Jurkat, Clone E6-1 (cell line): ENCODE measurements at regions not wholly inside any gene's neighbourhood (a gene's known extent, or its start where the extent isn't known, plus 50 kb on each side); places are given as distances from the start of the nearest gene placed in this dataset.

Experiments used
- DNase-seq: peaks from one replicate; pipeline ENCODE4 v3.0.0-alpha.2; 2011; ENCODE audit warnings: low read depth, low spot score
- H3K4me3 ChIP-seq: 2 replicates; pipeline ENCODE4 v1.5.1; 2011; ENCODE audit warnings: mild to moderate bottlenecking, low read length, control low read depth, moderate library complexity

GRCh38 chr5:155343468-155343867 lies 329.9 kb downstream of the KIF4B start:
- DNase-seq: no peak
- no peak overlapping the region for H3K4me3 ChIP-seq

- DNase-seq: no peak
- H3K4me3 ChIP-seq: no peak overlapping the region
These were observed 339.7 kb downstream of the KIF4B start for GRCh38 chr5:155353231-155353630.

DNA sequence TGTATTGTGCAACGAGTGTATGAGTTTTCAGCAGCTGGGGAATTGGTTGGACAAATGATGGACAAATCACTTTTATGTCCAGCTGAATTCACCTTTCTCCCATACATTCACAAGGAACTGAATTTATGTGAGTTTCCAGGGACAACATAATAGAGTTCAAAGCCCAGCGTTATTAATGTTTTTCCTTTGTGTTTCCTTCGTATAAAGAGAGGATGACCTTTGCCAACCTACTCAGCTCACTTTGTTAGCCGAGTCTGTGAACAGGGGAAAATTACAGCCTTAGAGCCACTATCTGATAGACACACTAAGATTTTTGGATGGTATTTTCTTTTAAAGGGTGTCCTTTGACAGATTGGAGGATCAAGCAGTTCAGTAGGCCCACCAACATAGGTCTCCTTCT lies 352.5 kb downstream of the KIF4B start:
- no peak for DNase-seq
- no peak overlapping the region for H3K4me3 ChIP-seq

DNA sequence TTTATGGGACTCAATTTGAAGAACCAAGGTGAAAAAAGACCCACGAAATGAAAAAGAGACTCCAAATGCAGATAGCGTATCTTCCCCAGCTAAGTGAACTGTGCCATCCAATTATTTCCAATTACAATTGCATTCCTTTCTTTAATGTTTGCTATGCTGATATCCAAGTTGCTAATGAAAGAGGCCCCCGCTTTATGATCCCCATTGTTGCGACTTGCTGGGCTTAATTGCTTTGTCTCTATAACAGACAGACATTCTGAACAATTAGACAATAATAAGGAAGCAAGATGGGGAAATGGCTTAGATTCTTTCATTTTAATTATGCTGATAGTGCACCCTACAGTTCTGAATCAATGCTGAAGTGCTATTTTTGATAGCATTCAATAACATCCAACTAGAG lies 354.3 kb downstream of the KIF4B start:
- DNase-seq: no peak

GRCh38 chr5:155368490-155368889 lies 354.9 kb downstream of the KIF4B start:
- no peak for DNase-seq
- H3K4me3 ChIP-seq: no peak overlapping the region

More for the DNA sequence above, 354.3 kb downstream of the KIF4B start:
- no peak overlapping the region for H3K4me3 ChIP-seq

DNA sequence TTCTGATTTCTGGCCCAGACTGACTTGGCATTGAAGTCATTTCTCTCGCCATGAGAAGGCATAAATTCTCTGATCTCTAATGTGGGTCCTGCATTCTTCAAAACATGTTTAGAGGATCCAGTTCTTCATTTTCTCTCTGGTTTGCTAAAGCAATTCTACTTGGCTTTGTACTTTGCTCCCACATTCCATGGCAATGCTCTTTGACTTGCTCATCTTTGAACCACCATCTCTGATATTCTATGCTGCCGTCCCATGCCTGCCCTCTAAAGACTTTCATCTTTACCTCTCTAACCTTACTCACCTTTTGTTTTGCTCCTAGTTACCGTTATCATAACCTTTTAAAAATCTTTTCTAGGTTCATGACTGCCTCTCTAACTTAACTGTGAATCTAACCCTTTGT lies 366.9 kb downstream of the KIF4B start:
- no peak overlapping the region for H3K4me3 ChIP-seq
- DNase-seq: no peak

GRCh38 chr5:155381654-155382053 lies 368.1 kb downstream of the KIF4B start:
- no peak for DNase-seq
- H3K4me3 ChIP-seq: no peak overlapping the region

GRCh38 chr5:155389498-155389897 lies 375.9 kb downstream of the KIF4B start:
- DNase-seq: no peak
- H3K4me3 ChIP-seq: no peak overlapping the region

GRCh38 chr5:155394727-155395126 lies 381.2 kb downstream of the KIF4B start:
- no peak for DNase-seq
- H3K4me3 ChIP-seq: no peak overlapping the region

GRCh38 chr5:155402927-155403640 lies 389.5 kb downstream of the KIF4B start:
- no peak for DNase-seq
- no peak overlapping the region for H3K4me3 ChIP-seq

DNA sequence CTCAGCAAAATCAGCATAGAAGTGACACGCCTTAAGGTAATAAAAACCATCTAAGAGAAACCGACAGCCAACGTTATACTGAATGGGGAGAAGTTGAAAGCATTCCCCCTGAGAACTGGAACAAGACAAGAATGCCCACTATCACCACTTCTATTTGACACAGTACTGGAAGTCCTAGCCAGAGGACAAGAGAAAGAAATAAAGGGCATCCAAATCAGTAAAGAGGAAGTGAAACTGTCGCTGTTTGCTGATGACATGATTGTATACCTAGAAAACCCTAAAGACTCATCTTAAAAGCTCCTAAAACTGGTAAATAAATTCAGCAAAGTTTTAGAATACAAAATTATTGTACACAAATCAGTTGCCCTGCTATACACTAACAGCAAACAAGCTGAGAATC lies 393.3 kb downstream of the KIF4B start:
- no peak for DNase-seq
- no peak overlapping the region for H3K4me3 ChIP-seq

GRCh38 chr5:155408465-155408864 lies 394.9 kb downstream of the KIF4B start:
- no peak for DNase-seq
- H3K4me3 ChIP-seq: no peak overlapping the region

GRCh38 chr5:155416765-155417164 lies 403.2 kb downstream of the KIF4B start:
- no peak overlapping the region for H3K4me3 ChIP-seq
- no peak for DNase-seq

DNA sequence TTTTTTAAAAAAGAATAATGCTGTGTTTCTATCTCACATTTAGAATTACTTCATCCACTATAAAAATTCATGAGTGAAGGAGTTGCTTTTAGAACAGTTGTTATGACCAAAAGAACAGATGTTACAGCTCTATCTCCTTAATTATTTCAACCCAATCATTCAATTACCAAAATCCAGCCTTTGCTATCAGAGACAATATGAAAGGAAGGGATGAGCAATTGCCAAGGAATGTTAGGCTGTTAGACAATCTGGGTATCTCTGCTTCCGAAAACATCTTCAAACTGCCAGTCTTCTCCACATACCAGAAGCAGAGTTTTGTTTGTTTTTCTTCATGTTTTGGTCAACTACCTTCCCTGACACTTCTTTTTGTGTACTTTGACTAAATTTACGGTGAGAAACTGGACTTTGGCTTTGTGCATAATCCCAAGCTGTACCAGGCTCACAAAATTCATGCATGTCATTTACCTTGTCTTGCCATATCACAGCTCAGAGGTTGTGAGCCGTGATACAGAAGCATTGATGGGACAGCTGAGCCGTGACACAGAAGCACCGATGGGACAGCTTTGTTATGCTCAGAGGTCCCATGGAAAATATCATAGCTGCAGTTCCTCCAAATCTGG lies 405.5 kb downstream of the KIF4B start:
- DNase-seq: no peak
- H3K4me3 ChIP-seq: no peak overlapping the region

GRCh38 chr5:155430192-155430591 lies 416.6 kb downstream of the KIF4B start:
- no peak overlapping the region for H3K4me3 ChIP-seq
- DNase-seq: no peak

GRCh38 chr5:155434267-155434666 lies 420.7 kb downstream of the KIF4B start:
- H3K4me3 ChIP-seq: no peak overlapping the region
- no peak for DNase-seq

GRCh38 chr5:155434681-155435080 lies 421.1 kb downstream of the KIF4B start:
- H3K4me3 ChIP-seq: no peak overlapping the region
- DNase-seq: no peak

DNA sequence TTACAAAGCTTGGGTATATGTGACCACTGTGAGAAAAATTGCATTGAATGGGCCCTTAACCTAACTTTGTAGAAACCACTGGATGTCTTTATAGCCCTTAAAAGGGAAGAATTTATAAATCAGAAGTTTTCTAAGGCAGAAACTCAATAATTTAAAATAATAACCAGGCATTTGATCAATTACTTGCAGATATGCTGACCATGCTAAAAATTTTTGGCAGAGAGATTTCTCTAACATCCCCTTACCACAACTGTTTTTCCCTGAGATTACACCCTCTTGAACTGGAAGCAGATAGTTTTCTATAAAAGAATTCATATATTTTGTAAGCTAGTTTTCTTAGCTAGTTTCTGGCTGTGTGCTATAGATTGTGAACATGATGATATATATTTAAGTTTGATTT lies 428.3 kb downstream of the KIF4B start:
- no peak for DNase-seq

GRCh38 chr5:155451106-155451505 lies 437.6 kb downstream of the KIF4B start:
- H3K4me3 ChIP-seq: no peak overlapping the region
- DNase-seq: no peak

More for the DNA sequence above, 428.3 kb downstream of the KIF4B start:
- H3K4me3 ChIP-seq: no peak overlapping the region

- DNase-seq: no peak
These were observed 442.4 kb downstream of the KIF4B start for GRCh38 chr5:155455791-155456514.

More at GRCh38 chr5:155455791-155456514, 442.4 kb downstream of the KIF4B start:
- no peak overlapping the region for H3K4me3 ChIP-seq
